Muscle of arm (tissue), 1 donor: ENCODE measurements at regions not wholly inside any gene's neighbourhood (a gene's known extent, or its start where the extent isn't known, plus 50 kb on each side); places are given as distances from the start of the nearest gene placed in this dataset.

Experiments
- DNase-seq: peaks from one replicate; pipeline ENCODE4 v3.0.0-alpha.2; 2013

GRCh38 chr2:176678571-176678970 is 409.3 kb downstream of the MTX2 start:
- no peak for DNase-seq

- no peak for DNase-seq
These were observed 409.9 kb downstream of the MTX2 start for GRCh38 chr2:176679061-176679669.

- DNase-seq: no peak
These were observed 411.8 kb downstream of the MTX2 start for GRCh38 chr2:176680916-176681516.

DNA sequence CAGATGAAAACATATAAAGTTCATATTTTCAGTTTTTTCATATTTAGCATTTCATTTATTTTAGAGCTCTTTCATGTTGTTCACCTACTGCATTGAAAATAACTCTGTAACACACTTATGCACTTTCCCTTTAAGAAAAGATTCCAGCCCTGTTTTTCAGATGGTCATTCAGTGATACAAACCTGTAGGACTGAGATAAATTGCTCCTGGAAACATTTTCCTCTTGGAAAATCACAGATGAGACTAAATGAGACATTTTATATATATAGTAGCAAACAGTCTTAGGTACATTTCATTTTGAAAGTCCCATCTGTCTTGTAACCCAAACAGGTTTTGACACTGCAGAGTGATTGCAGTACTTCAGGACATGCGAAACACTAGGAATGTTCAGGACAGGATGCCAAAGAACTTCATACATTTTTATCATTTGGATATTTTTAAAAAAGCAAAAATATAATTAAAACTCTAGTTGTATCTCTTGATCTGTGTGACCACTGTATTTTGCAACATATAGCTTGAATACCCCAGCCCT is 412.4 kb downstream of the MTX2 start:
- no peak for DNase-seq

GRCh38 chr2:176682278-176682677 is 413.0 kb downstream of the MTX2 start:
- DNase-seq: no peak

DNA sequence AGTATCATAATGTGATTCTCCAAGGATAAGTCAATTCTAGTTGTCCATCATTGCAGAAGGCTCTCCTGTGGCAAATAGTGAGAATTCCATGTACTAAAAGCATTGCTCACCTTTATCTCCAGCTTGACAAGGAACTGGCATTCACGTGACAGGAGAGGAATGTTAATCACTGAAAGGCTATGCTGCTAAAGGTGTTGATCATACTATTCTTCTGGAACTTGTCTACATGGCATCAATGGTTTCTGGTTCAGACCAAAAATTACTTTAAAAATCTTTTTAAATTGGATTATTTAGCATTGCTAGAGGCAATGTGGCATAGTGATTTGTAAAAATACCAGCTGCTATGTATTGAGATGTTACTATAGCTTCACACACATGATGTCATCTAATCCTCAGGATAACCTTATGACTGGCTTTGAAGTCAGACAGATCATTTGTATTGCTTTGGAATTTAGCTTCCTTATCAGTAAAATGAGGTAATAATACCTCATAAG is 414.4 kb downstream of the MTX2 start:
- DNase-seq: no peak

- DNase-seq: no peak
These were observed 416.7 kb downstream of the MTX2 start for GRCh38 chr2:176685908-176686307.

DNA sequence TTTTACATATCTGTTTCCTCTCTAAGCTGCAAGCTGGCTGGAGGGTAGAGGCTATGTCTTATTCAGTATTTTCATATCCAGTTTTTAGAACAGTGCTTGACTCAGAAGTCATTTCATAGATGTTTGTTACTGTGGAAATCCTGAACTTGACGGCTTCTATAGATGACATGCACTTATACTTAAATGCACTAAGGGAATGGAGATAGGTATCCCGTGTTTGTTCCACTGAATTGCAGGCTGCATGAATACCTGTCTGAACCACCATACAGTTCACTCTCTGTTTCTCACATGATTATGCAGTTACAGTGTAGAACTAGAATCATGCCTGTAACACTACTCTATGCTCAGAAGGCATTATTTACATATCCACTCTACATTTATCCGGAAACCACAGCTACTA is 417.1 kb downstream of the MTX2 start:
- DNase-seq: no peak

DNA sequence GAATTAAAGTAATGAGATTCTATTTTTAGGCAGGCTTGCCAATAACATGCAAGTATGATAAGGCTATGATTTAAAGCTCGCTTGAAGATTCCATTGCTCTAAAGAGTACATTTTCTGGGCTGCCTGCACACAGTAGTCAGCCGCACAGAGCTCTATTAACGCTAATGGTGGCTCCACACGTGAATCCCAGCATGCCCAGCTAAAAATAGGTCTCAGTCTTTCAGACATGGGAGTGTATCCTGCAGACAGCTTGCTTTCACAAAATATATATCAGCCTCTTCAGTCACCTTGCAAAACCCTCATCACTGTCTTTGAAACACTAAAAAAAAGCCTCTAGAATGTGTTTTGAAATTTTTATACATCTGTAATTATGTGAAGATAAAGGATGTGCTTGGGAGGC is 418.1 kb downstream of the MTX2 start:
- DNase-seq: no peak

DNA sequence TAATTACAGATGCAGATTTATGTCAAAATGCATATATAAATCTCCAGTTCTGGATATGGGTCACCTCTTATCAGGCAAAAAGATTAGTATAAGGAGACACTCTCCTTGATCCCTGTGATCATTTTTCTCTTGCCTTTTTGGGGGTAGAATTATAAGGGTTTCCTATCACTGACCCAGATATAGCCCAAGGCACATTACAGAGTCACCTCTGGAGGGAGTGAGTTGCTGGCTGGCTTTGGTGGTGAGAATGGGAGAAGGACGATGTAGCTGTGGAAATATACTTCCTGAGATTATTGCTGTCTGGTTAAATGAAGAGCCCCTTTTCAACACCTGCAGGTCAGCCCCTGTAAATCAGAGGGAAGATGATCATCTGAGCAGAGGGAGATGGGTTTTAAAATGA is 418.7 kb downstream of the MTX2 start:
- no peak for DNase-seq

DNA sequence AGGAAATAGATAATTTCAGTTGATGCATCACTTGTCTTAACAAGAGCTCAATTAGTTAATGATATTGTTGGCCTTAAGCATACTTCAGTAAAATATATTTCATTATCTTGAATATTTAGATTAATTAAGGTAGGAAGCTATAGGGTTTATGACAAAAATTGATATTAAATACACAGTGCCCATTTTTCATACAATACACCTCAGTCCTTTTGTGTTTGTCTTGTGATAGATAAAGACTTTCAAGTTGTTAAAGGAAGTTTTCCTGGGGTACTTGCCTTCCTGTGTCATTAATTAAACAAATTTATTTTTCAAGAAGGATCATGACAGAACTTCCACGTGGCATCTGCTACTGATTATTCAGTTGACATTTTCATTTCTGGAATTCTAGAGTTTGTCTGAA is 420.5 kb downstream of the MTX2 start:
- DNase-seq: no peak

DNA sequence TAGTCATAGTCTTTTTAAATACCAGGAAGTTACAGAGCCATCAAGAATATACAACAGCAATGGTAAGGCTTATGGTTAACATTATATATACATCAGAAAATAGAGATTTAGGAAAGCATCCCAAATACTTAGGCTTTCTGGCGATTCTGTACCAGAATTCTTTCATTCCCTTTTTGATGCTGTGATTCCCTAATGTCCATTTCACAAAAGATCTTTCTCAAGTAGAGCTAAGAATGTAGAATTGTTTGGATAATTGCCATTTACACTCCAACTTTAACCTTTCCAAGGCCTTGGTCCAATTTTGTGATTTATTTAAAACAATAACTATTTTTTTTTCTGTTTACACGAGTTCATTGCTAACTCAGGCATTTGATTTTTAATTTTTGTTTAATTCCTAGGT is 422.2 kb downstream of the MTX2 start:
- DNase-seq: no peak

GRCh38 chr2:176692533-176692932 is 423.3 kb downstream of the MTX2 start:
- DNase-seq: no peak

DNA sequence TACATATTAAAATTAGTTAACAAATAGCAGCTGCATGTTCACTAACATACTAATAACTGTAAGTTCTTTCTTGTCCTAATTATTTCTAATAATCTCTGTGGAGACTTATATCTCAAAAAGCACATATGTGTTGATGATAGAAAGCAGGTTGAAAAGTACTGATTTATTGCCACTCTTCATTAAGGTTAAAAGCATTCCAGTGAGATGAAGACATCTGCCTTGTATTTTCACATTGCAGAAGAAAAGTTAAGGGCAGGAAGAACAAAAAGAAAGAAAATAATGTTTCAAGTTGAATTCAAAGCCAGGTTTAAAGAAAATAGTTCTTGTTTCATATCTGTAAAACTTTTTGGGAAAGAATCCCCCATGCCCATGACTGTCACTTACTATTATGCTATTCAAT is 429.9 kb downstream of the MTX2 start:
- DNase-seq: no peak

DNA sequence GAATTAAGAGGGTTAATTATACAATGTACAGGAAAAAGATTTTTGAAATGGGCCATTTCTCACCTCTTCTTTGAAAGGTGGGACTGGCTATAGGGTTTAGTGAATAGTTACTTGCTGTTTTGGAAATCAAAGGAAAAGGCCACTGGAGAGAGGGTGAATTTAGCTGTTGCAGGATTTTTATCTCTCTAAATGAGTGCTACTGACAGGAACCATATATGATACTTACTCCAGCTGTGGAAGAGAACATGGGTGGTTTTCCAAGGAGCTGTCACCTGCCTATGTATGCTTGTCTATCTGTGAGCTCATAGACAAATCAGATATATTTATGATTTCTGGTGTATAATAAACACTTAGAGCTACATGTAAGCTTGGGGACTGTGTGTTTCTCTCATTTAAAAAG is 430.4 kb downstream of the MTX2 start:
- DNase-seq: no peak

DNA sequence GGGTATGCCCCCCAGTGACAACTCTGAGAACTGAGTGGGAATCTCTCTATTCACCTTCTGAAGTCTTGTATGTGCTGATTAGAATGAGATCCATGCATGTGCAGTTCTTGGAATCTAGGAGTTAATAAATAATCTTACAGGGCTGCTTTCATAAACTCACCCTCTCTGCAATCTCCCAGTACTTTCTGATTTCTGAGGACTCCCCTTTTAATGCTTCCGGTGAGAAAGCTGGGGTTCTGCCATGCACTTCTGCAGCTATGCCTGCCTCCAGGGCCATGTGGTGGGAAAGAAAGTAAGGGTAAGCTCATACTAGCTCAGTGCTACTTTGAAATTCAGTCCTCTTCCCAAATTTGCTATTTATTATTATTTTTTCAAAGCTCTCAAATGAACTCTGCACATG is 432.9 kb downstream of the MTX2 start:
- DNase-seq: no peak

GRCh38 chr2:176704282-176704858 is 435.1 kb downstream of the MTX2 start:
- no peak for DNase-seq

DNA sequence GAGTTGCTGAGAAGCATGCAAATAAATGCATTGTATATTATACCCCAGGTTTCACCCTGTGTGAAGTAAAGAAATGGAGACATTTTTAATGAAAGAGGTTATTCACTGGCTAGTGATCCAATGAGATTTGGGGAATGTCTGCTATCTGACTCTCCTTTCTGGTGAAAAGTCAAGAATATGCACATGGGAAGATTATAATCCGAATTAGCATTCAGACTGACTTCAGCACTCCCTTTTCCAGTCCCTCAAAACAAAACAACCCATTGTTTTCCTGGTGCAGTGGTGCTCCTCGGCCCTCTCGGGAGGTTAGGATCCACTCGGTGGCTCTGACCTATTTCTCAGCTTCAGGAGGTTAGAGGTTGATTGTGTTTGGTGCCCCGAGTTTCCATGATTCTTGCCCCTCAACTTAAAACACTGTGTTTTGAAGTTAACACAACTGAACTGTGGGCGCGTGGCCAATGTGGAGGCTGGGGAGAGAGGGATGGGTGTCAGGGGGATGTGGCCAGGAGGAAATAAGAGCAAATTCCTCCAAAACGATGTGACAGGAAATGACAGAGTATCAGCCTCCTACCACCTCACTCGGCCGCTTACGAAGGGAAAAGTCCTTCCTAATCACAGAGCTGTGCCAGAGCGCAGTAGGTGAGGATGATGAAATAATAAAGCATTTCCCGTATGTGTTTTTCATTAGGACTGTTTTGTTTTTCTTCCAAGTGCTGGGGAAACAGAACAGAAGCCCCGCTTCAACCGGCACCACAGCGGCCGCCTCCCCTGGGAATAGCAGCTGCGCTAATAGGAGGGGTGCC is 440.1 kb downstream of the MTX2 start:
- no peak for DNase-seq

DNA sequence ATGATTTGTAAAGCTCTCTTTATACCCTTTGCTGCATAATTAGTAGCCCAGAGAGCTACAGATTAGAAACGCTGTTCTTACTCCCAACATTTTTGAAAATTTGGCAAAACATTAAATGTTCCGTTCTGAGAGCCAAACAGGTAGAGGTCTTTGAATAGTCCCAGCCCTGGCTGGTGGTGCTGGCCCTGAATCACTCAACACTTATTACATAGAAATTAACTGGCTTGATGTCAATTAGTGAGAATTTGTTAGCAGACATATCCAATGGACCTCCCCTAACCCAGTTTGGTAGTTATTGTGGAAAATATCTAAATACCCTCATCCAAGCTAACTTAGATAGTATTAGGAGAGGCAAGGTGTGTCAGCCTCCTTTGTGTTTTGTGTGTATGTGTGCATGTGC is 440.7 kb downstream of the MTX2 start:
- no peak for DNase-seq

GRCh38 chr2:176710657-176711186 is 441.5 kb downstream of the MTX2 start:
- DNase-seq: no peak

GRCh38 chr2:176725873-176726645 is 456.8 kb downstream of the MTX2 start:
- no peak for DNase-seq
